HG03039 (cell line): ENCODE measurements at regions not wholly inside any gene's neighbourhood (a gene's known extent, or its start where the extent isn't known, plus 50 kb on each side); places are given as distances from the start of the nearest gene placed in this dataset.
"Not testable (repeated sequence)": the region's sequence is repeated elsewhere in the genome, so short reads cannot be mapped to it uniquely, and the experiment has no call there.

Source experiments
- ATAC-seq: cut with Tn5 transposase; IDR thresholded peaks from one replicate; pipeline ENCODE4 v1.9.1; 2021; ENCODE audit warnings: mild to moderate bottlenecking, moderate library complexity; ENCODE audit not compliant: unreplicated experiment

DNA sequence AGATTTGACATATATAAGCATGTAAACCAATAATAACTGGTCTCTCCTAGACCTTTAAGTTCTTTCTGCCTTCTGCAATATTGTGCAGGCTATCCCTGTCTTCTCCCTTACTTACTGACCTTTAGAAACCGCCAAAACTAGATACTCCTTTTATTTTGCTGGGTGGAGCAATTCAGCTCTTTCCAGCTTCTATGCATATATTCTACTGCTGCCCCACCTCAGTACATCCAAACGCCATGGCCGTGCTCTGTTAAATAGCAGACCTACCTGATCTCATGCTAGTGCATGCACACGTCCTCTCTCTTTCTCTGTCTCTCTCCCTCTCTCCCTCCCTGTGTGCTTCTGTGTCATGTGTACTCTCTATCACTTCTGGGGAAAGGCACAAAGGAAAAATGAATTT is 76.7 kb upstream of the CAPRIN1 start:
- ATAC-seq, result no peak

DNA sequence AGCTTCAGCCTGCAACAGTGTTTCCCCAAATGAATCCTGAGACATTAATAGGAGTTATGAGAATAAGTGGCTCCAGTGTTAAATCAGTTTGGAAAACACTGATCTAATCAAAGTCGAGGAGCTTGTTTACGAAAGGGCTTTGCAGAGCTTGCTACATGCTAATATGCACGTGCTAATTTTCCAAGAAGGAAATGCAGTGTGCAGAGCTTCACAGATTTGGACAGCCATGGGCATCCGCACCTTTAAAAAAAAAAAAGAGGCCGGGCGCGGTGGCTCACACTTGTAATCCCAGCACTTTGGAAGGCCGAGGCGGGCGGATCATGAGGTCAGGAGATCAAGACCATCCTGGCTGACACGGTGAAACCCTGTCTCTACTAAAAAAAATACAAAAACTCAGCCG is 79.7 kb upstream of the LMO2 start:
- ATAC-seq, result not testable (repeated sequence)

DNA sequence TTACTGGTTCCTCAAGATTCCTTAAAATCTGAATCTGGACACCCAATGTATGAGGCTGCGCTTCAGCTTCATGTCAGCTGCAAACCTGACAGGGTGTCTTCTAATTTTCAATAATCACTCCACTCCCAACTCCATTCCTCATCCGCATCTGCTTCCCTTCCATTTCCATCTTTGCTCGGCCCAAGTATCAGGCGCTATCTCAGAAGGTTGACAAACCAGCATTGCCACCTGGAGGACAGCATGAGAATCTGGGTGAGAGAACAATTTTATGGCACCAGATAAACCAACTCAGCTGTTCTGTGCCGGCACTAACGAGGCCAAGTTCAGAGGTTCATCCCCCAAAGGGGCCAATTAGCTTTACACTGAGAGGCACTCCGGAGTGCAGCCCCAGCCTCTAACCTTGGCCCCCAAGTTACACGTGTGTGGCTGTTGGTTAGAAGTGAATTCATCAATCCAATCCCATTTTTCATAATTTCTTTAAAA is 79.1 kb upstream of the LMO2 start:
- ATAC-seq, result no peak

- ATAC-seq, result no peak
Measured at GRCh38 chr11:33967451-33967850, 75.6 kb upstream of the LMO2 start.

DNA sequence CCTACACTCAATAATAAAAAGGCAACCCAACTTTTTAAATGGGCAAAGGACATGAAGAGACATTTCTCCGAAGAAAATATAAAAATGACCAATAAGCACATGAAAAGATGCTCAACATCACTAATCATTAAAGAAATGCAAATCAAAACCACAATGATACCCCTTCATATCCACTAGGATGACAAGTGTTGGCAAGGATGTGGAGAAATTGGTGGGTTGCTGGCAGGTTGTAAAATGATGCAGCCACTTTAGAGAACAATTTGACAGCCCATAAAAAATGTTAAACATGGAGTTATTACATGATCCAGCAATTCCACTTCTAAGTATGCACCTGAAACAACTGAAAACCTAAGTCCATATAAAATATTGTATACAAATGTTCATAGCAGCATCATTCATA is 73.2 kb upstream of the LMO2 start:
- no peak for ATAC-seq

DNA sequence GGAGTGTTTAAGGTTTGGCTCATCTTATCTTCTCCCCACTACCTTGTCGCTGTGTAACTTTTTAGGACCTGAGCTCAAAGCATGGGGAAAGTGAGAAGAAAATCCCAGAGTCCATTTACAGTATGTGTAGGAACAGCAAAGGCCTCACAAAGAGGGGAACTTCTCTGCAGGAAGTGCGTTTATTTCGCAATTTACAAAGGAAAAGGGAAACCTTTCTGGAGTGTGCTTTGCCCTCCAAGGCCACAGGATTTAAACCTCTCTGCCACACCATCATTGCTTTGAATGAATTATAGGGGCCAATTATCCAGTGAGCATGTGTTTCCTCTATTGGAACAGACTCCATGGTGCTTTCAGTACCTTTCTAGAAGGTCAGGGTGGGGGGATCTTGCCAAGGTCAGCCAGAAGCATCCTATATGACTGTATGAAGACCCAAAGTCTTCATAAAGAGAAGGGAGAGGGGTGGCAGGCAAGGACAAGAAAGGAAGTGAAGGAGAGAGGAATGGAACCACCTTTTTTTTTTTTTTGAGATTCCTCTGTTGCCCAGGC is 68.1 kb upstream of the LMO2 start:
- no peak for ATAC-seq

DNA sequence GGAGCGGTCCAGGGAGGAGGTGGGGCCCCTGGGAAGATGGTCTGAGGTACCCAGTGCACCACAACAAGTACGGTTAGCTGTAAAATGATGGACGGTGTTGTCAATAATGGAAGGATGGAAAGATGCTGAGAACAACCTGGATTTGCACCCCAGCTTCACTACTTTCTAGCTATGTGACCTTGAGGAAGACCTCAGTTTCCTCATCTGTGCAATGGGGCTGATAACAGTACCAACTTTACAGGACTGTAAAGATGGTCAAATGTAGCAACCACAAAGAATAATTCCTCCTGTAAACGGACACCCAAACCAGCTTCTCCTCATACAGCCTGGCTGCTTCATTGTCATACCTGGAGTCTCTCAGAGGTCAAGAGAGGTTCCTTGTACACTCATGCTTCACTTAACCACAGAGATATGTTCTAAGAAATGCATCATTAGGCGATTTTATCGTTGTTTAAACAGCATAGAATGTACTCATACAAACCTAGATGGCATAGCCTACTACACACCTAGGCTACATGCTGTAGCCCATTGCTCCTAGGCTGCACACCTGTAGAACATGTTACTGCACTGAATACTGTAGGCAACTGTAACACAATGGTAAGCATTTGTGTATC is 65.5 kb upstream of the LMO2 start:
- ATAC-seq, result no peak

DNA sequence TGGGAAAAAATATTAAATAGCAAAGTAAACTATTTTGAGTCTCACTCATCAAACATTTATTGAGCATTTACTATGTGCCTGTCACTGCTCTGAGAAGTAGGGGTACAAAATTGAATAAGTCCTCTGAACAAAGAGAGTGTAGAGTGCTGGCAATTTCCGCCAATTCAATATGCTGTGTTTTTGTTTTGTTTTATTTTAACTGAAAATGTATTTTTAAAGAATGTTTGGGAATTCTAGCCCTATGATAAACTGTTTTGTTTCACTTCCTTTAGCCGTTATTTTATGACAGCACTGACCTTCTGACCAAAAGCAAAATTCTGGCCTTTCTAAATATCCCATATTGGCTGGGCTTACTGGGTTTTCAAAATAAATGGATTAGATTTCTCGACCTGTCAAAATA is 64.7 kb upstream of the LMO2 start:
- ATAC-seq, result no peak

DNA sequence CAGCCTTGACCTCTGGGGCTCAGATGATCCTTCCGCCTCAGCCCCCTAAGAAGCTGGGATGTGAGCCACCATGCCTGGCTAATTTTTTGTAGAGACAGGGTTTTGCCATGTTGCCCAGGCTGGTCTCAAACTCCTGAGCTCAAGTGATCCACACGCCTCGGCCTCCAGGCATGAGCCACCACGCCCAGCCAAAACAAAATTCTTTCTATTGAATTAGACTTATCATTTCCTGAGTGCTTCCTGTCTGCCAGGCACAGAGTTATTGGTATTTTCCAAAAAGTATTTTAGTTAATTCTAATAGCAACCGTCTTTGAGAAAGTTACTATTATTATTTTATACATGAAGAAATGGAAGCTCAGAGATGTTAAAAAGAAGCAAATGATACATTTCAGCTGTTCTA is 61.4 kb upstream of the LMO2 start:
- no peak for ATAC-seq

GRCh38 chr11:33952805-33953204 is 60.9 kb upstream of the LMO2 start:
- ATAC-seq, result no peak

DNA sequence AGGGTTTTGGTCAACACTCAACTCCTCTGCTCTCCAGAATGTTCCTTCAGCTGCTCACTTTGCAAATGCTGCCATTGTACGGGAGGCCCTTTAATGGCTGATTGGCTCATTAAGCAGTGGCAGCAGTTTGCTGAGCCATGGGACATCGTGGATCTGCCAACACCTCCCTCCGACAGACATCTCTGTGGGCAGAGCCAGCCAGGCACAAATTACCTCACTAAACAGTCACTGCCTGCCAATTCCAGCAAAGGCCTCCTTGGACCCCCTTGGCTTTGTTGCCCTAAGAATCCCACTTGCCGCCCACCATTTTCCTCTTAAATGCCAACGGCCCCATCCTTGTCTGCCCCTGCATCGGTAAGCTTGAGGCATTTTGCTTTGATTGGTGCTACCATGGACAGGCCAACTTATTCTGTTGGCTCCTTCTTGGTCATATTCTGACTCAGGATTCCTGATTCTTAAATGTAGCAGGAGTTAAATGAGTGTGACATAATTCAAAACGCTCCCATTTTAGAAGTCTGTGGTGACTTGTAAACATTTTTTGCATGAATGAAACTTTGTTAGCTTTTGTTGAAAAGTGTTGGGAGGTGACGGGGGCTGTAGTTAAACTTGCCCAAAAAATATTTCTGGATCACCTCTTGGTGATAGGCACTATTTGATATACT is 57.5 kb upstream of the LMO2 start:
- ATAC-seq, result no peak

GRCh38 chr11:33948494-33948893 is 56.6 kb upstream of the LMO2 start:
- no peak for ATAC-seq

GRCh38 chr11:33947918-33948317 is 56.0 kb upstream of the LMO2 start:
- ATAC-seq, result not testable (repeated sequence)

- ATAC-seq, result no peak
Measured at GRCh38 chr11:33946930-33947329, 55.1 kb upstream of the LMO2 start.

DNA sequence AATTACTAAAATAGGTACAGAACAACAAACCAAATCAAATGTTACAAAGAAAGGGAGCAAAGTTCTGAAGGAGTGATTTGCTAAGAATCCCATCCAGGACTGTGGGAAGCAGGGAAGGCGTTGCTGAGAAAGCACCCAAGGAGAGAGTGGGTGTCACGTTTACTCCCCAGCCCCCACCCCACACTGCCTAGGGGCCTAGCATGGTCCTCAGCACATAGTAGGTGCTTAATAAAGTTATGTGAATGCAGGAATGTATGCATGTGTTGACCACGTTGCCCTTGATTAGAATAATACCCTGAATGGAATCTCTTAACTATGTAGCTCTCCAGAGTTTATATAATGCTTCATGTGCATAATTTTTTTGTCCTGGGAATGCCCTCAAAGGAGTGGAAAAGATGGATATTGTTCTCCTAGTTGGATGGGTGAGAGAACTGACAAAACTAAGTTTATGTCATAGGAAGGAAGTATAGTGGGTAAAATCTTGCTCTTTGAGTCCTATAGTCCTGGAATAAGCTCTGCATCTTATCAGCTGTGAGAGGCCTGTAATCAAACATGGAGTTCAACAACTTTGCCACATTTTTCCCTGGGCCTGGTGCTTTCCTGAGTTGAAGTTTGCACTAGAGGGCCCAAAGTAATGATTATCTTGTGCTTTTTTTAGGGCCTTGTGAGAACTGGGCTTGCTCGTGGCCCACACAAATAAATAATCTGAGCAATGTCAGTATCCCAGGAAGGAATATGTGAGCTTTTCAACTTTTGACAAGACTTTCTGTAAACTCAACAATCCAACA is 53.8 kb upstream of the LMO2 start:
- no peak for ATAC-seq

DNA sequence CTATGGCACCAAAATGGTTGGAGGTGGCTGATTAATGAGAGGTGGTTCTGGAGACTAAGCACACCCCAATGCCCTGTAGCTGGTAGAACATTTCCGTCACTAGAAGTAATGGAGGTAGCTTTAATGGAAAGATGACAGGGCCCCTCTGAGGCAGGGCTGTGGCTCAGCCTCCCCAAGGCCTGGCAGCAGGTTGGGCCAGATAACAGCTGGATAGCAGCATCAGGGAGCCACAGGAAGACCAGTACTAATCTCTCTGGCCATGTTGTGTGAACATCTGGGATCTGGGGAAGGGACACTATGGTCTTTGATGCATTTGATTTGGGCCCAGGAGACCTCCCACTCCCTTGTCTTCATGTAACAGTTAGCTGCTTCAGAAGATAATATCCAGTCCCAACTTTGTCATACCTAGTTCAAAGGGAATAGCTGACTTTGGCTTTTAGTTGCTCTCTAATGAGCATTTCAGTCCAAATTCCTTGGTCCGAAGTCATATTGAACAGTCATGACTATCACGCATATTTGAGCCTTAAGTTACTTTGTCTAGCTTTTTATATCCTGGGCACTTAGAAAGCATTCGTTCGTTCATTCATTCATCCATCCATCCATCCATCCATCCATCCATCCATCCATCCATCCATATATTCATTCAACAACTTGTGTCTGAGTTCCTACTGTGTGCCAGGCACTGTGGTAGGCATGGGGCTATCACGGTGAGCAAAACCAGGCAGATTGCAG is 53.0 kb upstream of the LMO2 start:
- no peak for ATAC-seq

DNA sequence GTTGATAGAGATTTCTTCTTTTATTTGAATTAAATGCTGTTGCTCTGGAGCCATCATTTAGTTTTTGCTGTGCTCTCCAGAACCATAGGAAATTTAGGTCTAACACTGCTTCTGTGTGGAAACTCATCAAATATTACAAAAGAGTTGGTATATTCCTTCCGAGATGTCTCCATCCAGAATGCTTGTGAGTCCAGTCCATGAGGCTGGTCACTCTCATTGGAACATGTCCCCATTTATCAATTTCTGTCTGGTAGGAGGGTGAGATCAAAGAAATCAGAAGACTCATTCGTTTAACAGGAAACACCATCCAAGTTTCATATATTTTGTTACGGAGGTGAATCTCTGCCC is 52.4 kb upstream of the LMO2 start:
- ATAC-seq, result no peak

DNA sequence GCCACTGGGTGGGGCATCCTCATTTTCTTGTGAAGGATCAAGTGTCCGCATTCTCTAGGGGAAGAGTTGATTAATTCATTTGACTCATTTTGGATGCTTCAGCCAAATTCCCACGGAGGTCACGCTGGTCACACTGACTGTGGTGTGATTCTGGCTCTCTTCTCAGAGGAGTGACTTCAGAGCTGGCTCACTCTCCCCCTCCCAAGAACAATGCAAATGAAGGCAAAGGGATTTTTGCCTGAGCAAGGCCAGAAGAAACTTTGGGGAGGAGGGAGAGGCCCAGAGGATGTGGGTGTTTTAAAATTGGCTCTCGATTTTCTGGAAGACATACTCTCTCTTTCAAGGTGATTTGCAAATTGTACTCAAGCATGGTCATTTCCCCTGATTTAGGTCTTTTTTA is 51.1 kb upstream of the LMO2 start:
- ATAC-seq, result peak; percentile 55

- ATAC-seq, result no peak
Measured at GRCh38 chr11:33941637-33942160, 49.8 kb upstream of the LMO2 start.
